GM06990 (cell line): ENCODE measurements at regions not wholly inside any gene's neighbourhood (a gene's known extent, or its start where the extent isn't known, plus 50 kb on each side); places are given as distances from the start of the nearest gene placed in this dataset.

Source experiments
- DNase-seq: peaks from one replicate; pipeline ENCODE4 v3.0.0-alpha.2; 2011; ENCODE audit not compliant: insufficient read length; ENCODE audit errors: extremely low read depth
- H3K27me3 ChIP-seq: replicated peaks from 2 replicates; pipeline ENCODE4 v1.6.0; 2011; ENCODE audit warnings: low read length; ENCODE audit not compliant: control insufficient read depth, insufficient read depth
- H3K36me3 ChIP-seq: 2 replicates; pipeline ENCODE4 v1.5.1; 2011; ENCODE audit warnings: low read length; ENCODE audit not compliant: control insufficient read depth, insufficient read depth
- H3K4me3 ChIP-seq: replicated peaks from 2 replicates; pipeline ENCODE4 v1.5.1; 2011; ENCODE audit warnings: low read depth, mild to moderate bottlenecking, control low read depth, low read length
- TF ChIP-seq, protein P1 (sequence below): IDR thresholded peaks from 2 replicates; pipeline ENCODE4 v1.5.1; 2011; ENCODE audit warnings: low read length, control low read depth, mild to moderate bottlenecking, inconsistent platforms; ENCODE audit not compliant: insufficient read depth, poor library complexity, severe bottlenecking

DNA sequence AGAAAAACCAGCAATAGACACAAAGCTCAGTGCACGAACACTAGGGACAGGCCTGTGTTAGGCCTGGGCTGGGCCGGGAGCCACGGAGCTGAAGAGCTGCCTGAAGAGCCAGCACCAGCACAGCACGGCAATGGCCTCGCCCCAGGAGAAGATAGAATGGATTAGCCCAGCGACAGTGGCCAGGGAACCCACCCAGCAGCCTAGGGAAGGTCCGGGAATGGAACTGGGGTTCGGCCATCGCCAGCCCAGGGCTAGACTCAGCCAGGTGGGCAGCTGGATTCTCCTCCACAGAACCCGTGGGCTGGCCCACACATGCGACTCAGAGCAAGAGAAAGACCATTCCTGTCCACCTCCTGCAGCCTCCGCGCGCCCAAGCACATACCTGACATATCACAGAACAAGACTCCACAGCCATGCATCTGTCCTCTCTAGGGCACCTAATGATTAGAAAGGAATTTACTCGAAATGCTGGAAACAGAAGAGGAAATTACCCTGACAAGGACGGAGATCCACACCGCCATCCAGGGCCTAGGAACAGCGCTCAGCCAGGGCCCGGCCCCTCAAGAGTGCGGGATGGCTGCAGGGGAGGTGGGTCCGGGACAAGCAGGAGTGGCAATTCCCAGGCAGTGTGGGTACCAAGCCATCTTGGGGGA lies 82.8 kb downstream of the TMEM18 start:
- no peaks in the 10 kb centered on the region for H3K27me3 ChIP-seq
- DNase-seq: no peak
- TF ChIP-seq, protein P1, sequence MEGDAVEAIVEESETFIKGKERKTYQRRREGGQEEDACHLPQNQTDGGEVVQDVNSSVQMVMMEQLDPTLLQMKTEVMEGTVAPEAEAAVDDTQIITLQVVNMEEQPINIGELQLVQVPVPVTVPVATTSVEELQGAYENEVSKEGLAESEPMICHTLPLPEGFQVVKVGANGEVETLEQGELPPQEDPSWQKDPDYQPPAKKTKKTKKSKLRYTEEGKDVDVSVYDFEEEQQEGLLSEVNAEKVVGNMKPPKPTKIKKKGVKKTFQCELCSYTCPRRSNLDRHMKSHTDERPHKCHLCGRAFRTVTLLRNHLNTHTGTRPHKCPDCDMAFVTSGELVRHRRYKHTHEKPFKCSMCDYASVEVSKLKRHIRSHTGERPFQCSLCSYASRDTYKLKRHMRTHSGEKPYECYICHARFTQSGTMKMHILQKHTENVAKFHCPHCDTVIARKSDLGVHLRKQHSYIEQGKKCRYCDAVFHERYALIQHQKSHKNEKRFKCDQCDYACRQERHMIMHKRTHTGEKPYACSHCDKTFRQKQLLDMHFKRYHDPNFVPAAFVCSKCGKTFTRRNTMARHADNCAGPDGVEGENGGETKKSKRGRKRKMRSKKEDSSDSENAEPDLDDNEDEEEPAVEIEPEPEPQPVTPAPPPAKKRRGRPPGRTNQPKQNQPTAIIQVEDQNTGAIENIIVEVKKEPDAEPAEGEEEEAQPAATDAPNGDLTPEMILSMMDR: no peak
- H3K4me3 ChIP-seq: no peak overlapping the region
- H3K36me3 ChIP-seq: no peaks in the 10 kb centered on the region

DNA sequence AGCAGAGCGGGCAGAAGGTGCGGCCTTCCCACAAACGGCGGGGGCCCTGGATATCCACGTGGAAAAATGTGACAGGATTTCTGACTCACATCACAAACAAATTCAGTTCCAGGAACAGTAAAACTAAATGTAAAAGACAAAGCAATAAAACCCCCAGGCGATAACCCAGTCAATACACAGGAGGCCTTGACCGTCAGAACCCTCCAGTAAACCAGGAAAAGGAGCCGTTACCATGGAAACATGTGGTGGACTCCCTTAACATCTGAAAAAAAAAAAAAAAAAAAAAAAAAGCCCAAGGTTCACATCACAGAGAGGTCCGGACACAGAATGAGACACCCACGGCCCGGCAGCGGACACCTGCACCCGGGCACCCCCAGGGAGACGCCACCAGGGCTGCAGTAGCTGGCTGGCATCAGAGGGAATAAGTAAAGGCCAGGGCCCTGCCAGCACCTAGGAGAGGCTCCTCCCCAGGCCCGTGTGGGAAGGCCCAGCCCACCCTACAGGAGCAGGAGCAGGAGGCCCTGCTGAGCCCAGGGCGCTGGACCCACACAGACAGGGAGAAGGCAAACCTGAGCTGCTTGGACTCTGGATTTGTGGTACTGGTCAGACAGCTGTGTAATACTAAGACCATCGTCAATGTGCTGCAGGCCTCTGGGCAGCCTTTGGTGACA lies 83.7 kb downstream of the TMEM18 start:
- DNase-seq: no peak
- TF ChIP-seq, protein P1: no peak
- Histone ChIP-seq H3K4me3 (no peak overlapping the region), H3K27me3 (no peaks in the 10 kb centered on the region), H3K36me3 (no peaks in the 10 kb centered on the region)

DNA sequence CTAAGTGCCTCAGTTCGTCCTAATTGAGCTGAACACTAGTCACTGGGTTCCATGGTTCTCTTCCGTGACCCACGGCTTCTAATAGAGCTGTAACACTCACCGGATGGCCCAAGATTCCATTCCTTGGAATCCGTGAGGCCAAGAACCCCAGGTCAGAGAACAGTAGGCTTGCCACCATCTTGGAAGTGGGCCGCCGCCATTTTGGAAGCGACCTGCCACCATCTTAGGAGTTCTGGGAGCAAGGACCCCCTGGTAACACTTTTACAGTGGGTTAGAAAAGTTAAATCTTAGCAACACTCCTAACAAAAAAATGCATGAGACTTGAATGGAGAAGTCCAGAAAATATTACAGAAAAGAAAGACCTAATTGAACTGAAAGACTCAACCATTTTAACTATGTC lies 84.5 kb downstream of the TMEM18 start:
- Histone ChIP-seq H3K4me3 (no peak overlapping the region), H3K27me3 (no peaks in the 10 kb centered on the region), H3K36me3 (no peaks in the 10 kb centered on the region)
- no peak for DNase-seq
- TF ChIP-seq, protein P1: no peak

DNA sequence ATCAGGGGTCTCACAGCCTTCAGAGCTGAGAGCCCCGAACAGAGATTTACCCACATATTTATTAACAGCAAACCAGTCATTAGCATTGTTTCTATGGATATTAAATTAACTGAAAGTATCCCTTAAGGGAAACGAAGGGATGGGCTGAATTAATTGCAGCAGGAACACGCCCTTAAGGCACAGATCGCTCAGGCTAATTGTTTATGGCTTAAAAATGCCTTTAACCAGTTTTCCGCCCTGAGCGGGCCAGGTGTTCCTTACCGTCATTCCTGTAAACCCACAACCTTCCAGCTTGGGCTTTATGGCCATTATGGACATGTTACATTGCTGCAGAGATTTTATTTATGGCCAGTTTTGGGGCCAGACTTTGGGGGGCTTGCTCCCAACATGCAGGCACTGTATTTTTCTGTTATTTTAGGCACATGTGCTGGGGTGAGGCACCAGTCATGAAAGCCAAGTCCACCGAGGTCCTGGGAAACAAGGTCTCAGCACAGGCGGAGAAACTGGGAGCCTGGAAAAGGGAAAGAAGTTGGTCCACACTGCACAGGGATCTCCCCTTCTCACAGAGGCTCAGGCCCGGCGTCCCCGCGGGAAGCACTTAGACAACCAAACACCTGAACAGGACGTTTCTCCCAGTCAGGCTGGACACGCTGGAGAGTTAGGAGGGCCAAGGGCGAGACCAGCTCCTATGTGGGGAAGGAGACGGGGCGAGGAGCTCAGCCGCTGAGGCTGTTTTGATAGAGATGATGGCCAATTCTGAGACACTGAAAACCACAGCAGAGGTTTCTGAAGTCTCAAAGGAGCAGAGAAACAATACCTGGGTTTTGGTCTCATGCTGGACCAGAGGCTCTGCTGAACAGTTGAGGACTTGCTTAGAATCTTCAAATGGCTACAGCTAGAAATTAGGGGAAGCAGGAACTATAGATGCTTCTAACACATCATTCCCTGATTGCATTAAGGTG lies 86.7 kb downstream of the TMEM18 start:
- TF ChIP-seq, protein P1: no peak
- Histone ChIP-seq H3K4me3 (no peak overlapping the region), H3K36me3 (no peaks in the 10 kb centered on the region), H3K27me3 (no peaks in the 10 kb centered on the region)
- no peak for DNase-seq

DNA sequence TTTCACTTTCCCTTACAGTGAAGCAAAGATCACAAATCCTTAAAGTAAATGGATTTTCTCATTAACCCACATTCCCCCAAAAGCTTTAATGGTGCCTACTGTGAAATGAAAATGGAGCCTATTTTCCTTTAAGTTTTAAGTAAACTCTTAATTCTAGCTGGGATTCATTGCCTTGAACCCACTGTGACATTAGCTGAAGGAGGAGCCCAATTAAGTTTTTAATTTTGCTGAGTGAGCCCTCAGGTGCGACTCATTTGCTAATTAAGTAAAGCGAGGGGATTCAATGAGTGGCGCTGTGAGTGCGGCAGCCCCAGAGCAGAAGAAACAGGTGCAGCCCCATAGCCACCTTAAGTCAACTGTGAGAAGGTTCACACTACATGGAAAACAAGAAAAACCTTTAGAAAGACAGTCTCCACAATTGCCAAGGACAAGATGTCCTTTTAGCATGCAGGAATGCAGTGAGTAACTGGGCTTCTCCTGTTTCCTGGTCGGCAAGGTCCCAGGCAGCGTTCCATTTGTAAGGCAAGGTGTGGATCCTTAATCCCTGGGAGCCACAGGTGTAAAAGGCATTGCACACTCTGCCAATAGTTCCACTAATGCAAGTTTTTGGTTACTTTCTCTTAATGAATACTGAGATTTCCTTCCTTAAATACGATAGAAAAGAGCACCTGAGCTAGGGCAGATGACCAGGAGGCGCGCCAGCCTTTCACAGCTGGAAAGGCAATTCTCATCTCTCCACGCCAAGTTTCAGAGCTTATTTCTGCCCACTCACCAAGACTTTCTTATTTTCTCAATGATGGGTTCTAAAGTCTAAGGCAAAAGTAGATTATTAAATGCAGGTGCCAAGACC lies 87.7 kb downstream of the TMEM18 start:
- H3K27me3 ChIP-seq: no peaks in the 10 kb centered on the region

More for the DNA sequence above, 87.7 kb downstream of the TMEM18 start:
- TF ChIP-seq, protein P1: no peak
- no peak for DNase-seq
- Histone ChIP-seq H3K4me3 (no peak overlapping the region), H3K36me3 (no peaks in the 10 kb centered on the region)
